H9 (cell line): ENCODE measurements at regions not wholly inside any gene's neighbourhood (a gene's known extent, or its start where the extent isn't known, plus 50 kb on each side); places are given as distances from the start of the nearest gene placed in this dataset.

ENCODE experiments used
- DNase-seq: peaks from one replicate; pipeline ENCODE4 v3.0.0-alpha.2; 2017
- H2AFZ ChIP-seq: one replicate; pipeline ENCODE4 v1.6.1; 2013; ENCODE audit warnings: mild to moderate bottlenecking, low read length, control low read depth, moderate library complexity
- H2AK5ac ChIP-seq: 2 replicates; pipeline ENCODE4 v1.6.1; 2013; ENCODE audit warnings: low read length, control low read depth, mixed read lengths; ENCODE audit not compliant: insufficient read length
- H2BK120ac ChIP-seq: one replicate; pipeline ENCODE4 v1.6.1; 2013; ENCODE audit warnings: low read depth, mild to moderate bottlenecking, low read length, control low read depth, inconsistent platforms; ENCODE audit not compliant: poor library complexity, severe bottlenecking
- H2BK12ac ChIP-seq: 2 replicates; pipeline ENCODE4 v1.6.1; 2013; ENCODE audit warnings: low read length, control low read depth, mixed read lengths, low read depth; ENCODE audit not compliant: insufficient read length
- H2BK15ac ChIP-seq: 2 replicates; pipeline ENCODE4 v1.6.1; 2013; ENCODE audit warnings: low read depth, low read length, control low read depth
- H2BK20ac ChIP-seq: one replicate; pipeline ENCODE4 v1.6.1; 2013; ENCODE audit warnings: low read depth, mild to moderate bottlenecking, low read length, control low read depth, inconsistent platforms; ENCODE audit not compliant: poor library complexity, severe bottlenecking
- H2BK5ac ChIP-seq: 2 replicates; pipeline ENCODE4 v1.6.1; 2013; ENCODE audit warnings: low read length, control low read depth, mixed read lengths; ENCODE audit not compliant: insufficient read length
- H3K14ac ChIP-seq: 2 replicates; pipeline ENCODE4 v1.6.1; 2013; ENCODE audit warnings: low read length, control low read depth; ENCODE audit not compliant: insufficient read depth
- H3K18ac ChIP-seq: 2 replicates; pipeline ENCODE4 v1.6.1; 2013; ENCODE audit warnings: low read depth, mild to moderate bottlenecking, mixed read lengths, low read length, control low read depth; ENCODE audit not compliant: insufficient read length
- H3K23ac ChIP-seq: 2 replicates; pipeline ENCODE4 v1.6.1; 2013; ENCODE audit warnings: low read length, control low read depth, mixed read lengths, low read depth; ENCODE audit not compliant: insufficient read length
- H3K23me2 ChIP-seq: 2 replicates; pipeline ENCODE4 v1.6.1; 2013; ENCODE audit warnings: low read depth, mild to moderate bottlenecking, mixed read lengths, low read length, control low read depth; ENCODE audit not compliant: insufficient read length, poor library complexity, severe bottlenecking
- H3K27ac ChIP-seq: 2 replicates; pipeline ENCODE4 v1.5.1; 2013; ENCODE audit warnings: low read length, control low read depth, mixed read lengths, low read depth; ENCODE audit not compliant: insufficient read length
- H3K27me3 ChIP-seq: 2 replicates; pipeline ENCODE4 v1.6.1; 2013; ENCODE audit warnings: low read length, control low read depth, inconsistent platforms; ENCODE audit not compliant: insufficient read depth
- H3K4ac ChIP-seq: 2 replicates; pipeline ENCODE4 v1.6.1; 2013; ENCODE audit warnings: low read depth, mild to moderate bottlenecking, control low read depth, inconsistent platforms, low read length, moderate library complexity
- H3K4me1 ChIP-seq: 2 replicates; pipeline ENCODE4 v1.6.1; 2013; ENCODE audit warnings: low read length, control low read depth, inconsistent platforms; ENCODE audit not compliant: insufficient read depth
- H3K4me2 ChIP-seq: 2 replicates; pipeline ENCODE4 v1.6.1; 2013; ENCODE audit warnings: low read length, control low read depth, mixed read lengths; ENCODE audit not compliant: insufficient read length, insufficient read depth
- H3K56ac ChIP-seq: 2 replicates; pipeline ENCODE4 v1.6.1; 2013; ENCODE audit warnings: low read depth, mild to moderate bottlenecking, mixed read lengths, low read length, control low read depth; ENCODE audit not compliant: insufficient read length
- H3K79me1 ChIP-seq: 2 replicates; pipeline ENCODE4 v1.6.1; 2013; ENCODE audit warnings: low read depth, mild to moderate bottlenecking, moderate library complexity, low read length, control low read depth, inconsistent platforms; ENCODE audit not compliant: insufficient read depth, poor library complexity, severe bottlenecking
- H3K79me2 ChIP-seq: 2 replicates; pipeline ENCODE4 v1.6.1; 2013; ENCODE audit warnings: low read length, control low read depth, inconsistent platforms; ENCODE audit not compliant: insufficient read depth
- H3K9ac ChIP-seq: 2 replicates; pipeline ENCODE4 v1.6.1; 2013; ENCODE audit warnings: low read length, control low read depth, mixed read lengths; ENCODE audit not compliant: insufficient read length; ENCODE audit errors: extremely low read depth
- H3K9me3 ChIP-seq: one replicate; pipeline ENCODE4 v1.6.1; 2013; ENCODE audit warnings: low read depth, low read length, inconsistent platforms; ENCODE audit not compliant: control insufficient read depth
- H3T11ph ChIP-seq: one replicate; pipeline ENCODE4 v1.6.1; 2013; ENCODE audit warnings: mild to moderate bottlenecking, low read length, control low read depth, inconsistent platforms
- H4K20me1 ChIP-seq: one replicate; pipeline ENCODE4 v1.6.1; 2013; ENCODE audit not compliant: control insufficient read depth, insufficient read length, insufficient read depth
- H4K5ac ChIP-seq: 2 replicates; pipeline ENCODE4 v1.6.1; 2013; ENCODE audit warnings: low read depth, mild to moderate bottlenecking, mixed read lengths, low read length, control low read depth; ENCODE audit not compliant: insufficient read length
- H4K8ac ChIP-seq: replicated peaks from 2 replicates; pipeline ENCODE4 v1.6.1; 2013; ENCODE audit warnings: low read length, control low read depth, mixed read lengths, low read depth; ENCODE audit not compliant: insufficient read length
- H4K91ac ChIP-seq: 2 replicates; pipeline ENCODE4 v1.6.1; 2013; ENCODE audit warnings: low read depth, mild to moderate bottlenecking, moderate library complexity, mixed read lengths, low read length, control low read depth; ENCODE audit not compliant: insufficient read length
- H3K27ac Mint-ChIP-seq, 3 experiments: 2 replicates in 2 of 3; 3 replicates in 1 of 3; pipeline ENCODE4 v1.8.0; 2020 to 2021; ENCODE audit warnings: mixed read lengths in 3 of 3, mild to moderate bottlenecking in 1 of 3, moderate library complexity in 1 of 3
- H3K27me3 Mint-ChIP-seq: 2 replicates; pipeline ENCODE4 v1.8.0; 2021; ENCODE audit warnings: low read depth, mild to moderate bottlenecking, moderate library complexity, mixed read lengths
- H3K36me3 Mint-ChIP-seq, 3 experiments: 2 replicates in 2 of 3; 3 replicates in 1 of 3; pipeline ENCODE4 v1.8.0; 2020 to 2021; ENCODE audit warnings: low read depth in 3 of 3, mixed read lengths in 3 of 3; ENCODE audit not compliant: insufficient read depth in 1 of 3
- H3K4me1 Mint-ChIP-seq, 2 experiments: 2 replicates each; pipeline ENCODE4 v1.8.0; 2020; ENCODE audit warnings: mixed read lengths in 2 of 2
- H3K4me3 Mint-ChIP-seq, 2 experiments: 2 replicates in 1 of 2; 3 replicates in 1 of 2; pipeline ENCODE4 v1.8.0; 2020 to 2021; ENCODE audit warnings: mild to moderate bottlenecking in 2 of 2, mixed read lengths in 2 of 2, moderate library complexity in 1 of 2
- H3K9me3 Mint-ChIP-seq, 2 experiments: 2 replicates in 1 of 2; 3 replicates in 1 of 2; pipeline ENCODE4 v1.8.0; 2020; ENCODE audit warnings: mild to moderate bottlenecking in 2 of 2, mixed read lengths in 2 of 2, moderate library complexity in 1 of 2
- CTCF ChIP-seq: fragments of 200-600 bp; sonication (generic); conservative IDR thresholded peaks from 3 replicates; pipeline ENCODE4 v1.8.0; 2021; ENCODE audit warnings: antibody characterized with exemption, mild to moderate bottlenecking
- WGBS: extraction: QIAGEN DNeasy Blood & Tissue Kit; methylation state at CpG from one replicate; pipeline ENCODE4 v1.1.7; 2013; ENCODE audit warnings: missing lambda C conversion rate, low lambda C conversion rate, mixed read lengths; ENCODE audit not compliant: insufficient read length; ENCODE audit errors: extremely low coverage; 5-methylcytosine and 5-hydroxymethylcytosine counted together

- H2BK5ac ChIP-seq = no peak overlapping the region
- no peak overlapping the region for H2BK12ac ChIP-seq
- no peak overlapping the region for H2BK15ac ChIP-seq
- H4K8ac ChIP-seq = no peak overlapping the region
- H3K4me3 Mint-ChIP-seq = no peak overlapping the region
- no peak overlapping the region for H3K9ac ChIP-seq
- no peak overlapping the region for H3K27ac Mint-ChIP-seq
- no peak overlapping the region for H2AFZ ChIP-seq
- H3T11ph ChIP-seq = no peak overlapping the region
- no peak overlapping the region for H3K4ac ChIP-seq
- H3K27me3 ChIP-seq = no peaks in the 10 kb centered on the region
- no peak for DNase-seq
- H4K20me1 ChIP-seq = no peaks in the 10 kb centered on the region
- H3K14ac ChIP-seq = no peak overlapping the region
- H3K36me3 Mint-ChIP-seq = no peaks in the 10 kb centered on the region
- no peak overlapping the region for H2BK120ac ChIP-seq
- H3K18ac ChIP-seq = no peak overlapping the region
- no peak overlapping the region for H3K27ac ChIP-seq
- H3K4me2 ChIP-seq = no peak overlapping the region
- no peaks in the 10 kb centered on the region for H3K23me2 ChIP-seq
- WGBS = no CpG with 5 or more reads among the region's 11 CpGs
- no peak for TF ChIP-seq CTCF
- peaks cover 3 to 12% of the 10 kb centered on the region in 2 experiments for H3K4me1 Mint-ChIP-seq
- H3K9me3 ChIP-seq = no peaks in the 10 kb centered on the region
- no peak overlapping the region for H3K23ac ChIP-seq
- no peak overlapping the region for H4K91ac ChIP-seq
- H3K56ac ChIP-seq = no peak overlapping the region
- no peaks in the 10 kb centered on the region for H3K9me3 Mint-ChIP-seq
- peaks cover 2% of the 10 kb centered on the region; the same call in 1 of the 2 replicates for H3K27me3 Mint-ChIP-seq
- H4K5ac ChIP-seq = no peak overlapping the region
- no peaks in the 10 kb centered on the region for H3K79me1 ChIP-seq
- H3K4me1 ChIP-seq = no peaks in the 10 kb centered on the region
- no peak overlapping the region for H2BK20ac ChIP-seq
- no peaks in the 10 kb centered on the region for H3K79me2 ChIP-seq
- H2AK5ac ChIP-seq = no peak overlapping the region
Observed at GRCh38 chr20:50332491-50332980, 141.9 kb downstream of the CEBPB start.
